Tibial nerve (tissue), 4 donors: ENCODE measurements at regions not wholly inside any gene's neighbourhood (a gene's known extent, or its start where the extent isn't known, plus 50 kb on each side); places are given as distances from the start of the nearest gene placed in this dataset.

Experiments
- DNase-seq, 2 donors: peaks; one replicate each; pipeline ENCODE4 v3.0.0-alpha.2; 2019; ENCODE audit warnings: low spot score in 2 of 2
- H3K27ac ChIP-seq, 4 donors: fragments of 200-600 bp; sonication (generic) in 3 of 4; one replicate each; pipeline ENCODE4 v1.5.1; 2017 to 2019; ENCODE audit warnings: mild to moderate bottlenecking in 1 of 4
- H3K27me3 ChIP-seq, 2 donors: fragments of 200-600 bp; sonication (generic) in 1 of 2; one replicate each; pipeline versions ENCODE4 v1.5.1 to v1.6.0; 2017 to 2019
- H3K36me3 ChIP-seq, 3 donors: fragments of 200-600 bp; sonication (generic); one replicate each; pipeline ENCODE4 v1.5.1; 2018 to 2019
- H3K4me1 ChIP-seq, 4 donors: fragments of 200-600 bp; sonication (generic) in 3 of 4; one replicate each; pipeline ENCODE4 v1.5.1; 2017 to 2019
- H3K4me3 ChIP-seq, 4 donors: fragments of 200-600 bp; sonication (generic) in 3 of 4; one replicate each; pipeline ENCODE4 v1.5.1; 2017 to 2019; ENCODE audit warnings: mild to moderate bottlenecking in 1 of 4, moderate library complexity in 1 of 4
- H3K9me3 ChIP-seq, 4 donors: fragments of 200-600 bp; sonication (generic) in 3 of 4; one replicate each; pipeline ENCODE4 v1.5.1; 2017 to 2019
- CTCF ChIP-seq, 5 experiments: fragments of 200-600 bp in 3 of 5; fragments of 450-650 bp in 2 of 5; sonication (generic) in 3 of 5; IDR thresholded peaks; one replicate each; pipeline ENCODE4 v1.5.1; 2016 to 2019; ENCODE audit warnings: antibody characterized with exemption in 5 of 5, mild to moderate bottlenecking in 3 of 5, moderate library complexity in 2 of 5
- EP300 ChIP-seq, 2 donors: sonication (generic); formaldehyde crosslinking; IDR thresholded peaks; one replicate each; pipeline ENCODE4 v1.6.1; 2017; ENCODE audit warnings: antibody characterized with exemption in 2 of 2, mild to moderate bottlenecking in 1 of 2
- POLR2A ChIP-seq, 2 donors: fragments of 450-650 bp; IDR thresholded peaks; one replicate each; pipeline ENCODE4 v1.6.1; 2017; ENCODE audit warnings: antibody characterized with exemption in 2 of 2, mild to moderate bottlenecking in 2 of 2, moderate library complexity in 2 of 2
- WGBS, 2 donors: methylation state at CpG; one replicate each; pipeline ENCODE4 v1.1.5; 2018; 5-methylcytosine and 5-hydroxymethylcytosine counted together

GRCh38 chr6:12507636-12508035 is 208.9 kb upstream of the PHACTR1 start:
- no peak for TF ChIP-seq CTCF (IDR thresholded peaks at IDR 0.05)
- TF ChIP-seq EP300 (IDR thresholded peaks at IDR 0.05) = no peak
- no peak for TF ChIP-seq POLR2A (IDR thresholded peaks at IDR 0.05)
- no peak overlapping the region for H3K4me3 ChIP-seq
- H3K9me3 ChIP-seq = no peaks in the 10 kb centered on the region
- DNase-seq = no peak
- no peaks in the 10 kb centered on the region for H3K4me1 ChIP-seq
- H3K36me3 ChIP-seq = no peaks in the 10 kb centered on the region
- no peaks in the 10 kb centered on the region for H3K27me3 ChIP-seq
- 63 to 66% methylated on average over 3 of the region's 3 CpGs for WGBS, 2 donors
- no peak overlapping the region for H3K27ac ChIP-seq

GRCh38 chr6:12508553-12508952 is 208.0 kb upstream of the PHACTR1 start:
- Histone ChIP-seq H3K36me3 (no peaks in the 10 kb centered on the region), H3K4me1 (no peaks in the 10 kb centered on the region), H3K9me3 (no peaks in the 10 kb centered on the region), H3K27me3 (no peaks in the 10 kb centered on the region), H3K27ac (no peak overlapping the region), H3K4me3 (no peak overlapping the region)
- no peak for DNase-seq
- WGBS, 2 donors = 86 to 88% methylated on average over 4 of the region's 4 CpGs
- no peak for TF ChIP-seq EP300 (IDR thresholded peaks at IDR 0.05)
- no peak for TF ChIP-seq POLR2A (IDR thresholded peaks at IDR 0.05)

- H3K27me3 ChIP-seq = no peaks in the 10 kb centered on the region
- WGBS, 2 donors = 88 to 95% methylated on average over 1 of the region's 1 CpG
- no peak overlapping the region for H3K4me3 ChIP-seq
- H3K9me3 ChIP-seq = no peaks in the 10 kb centered on the region
- no peaks in the 10 kb centered on the region for H3K36me3 ChIP-seq
- TF ChIP-seq EP300 (IDR thresholded peaks at IDR 0.05) (no peak), POLR2A (IDR thresholded peaks at IDR 0.05) (no peak), CTCF (IDR thresholded peaks at IDR 0.05) (no peak)
- DNase-seq = no peak
- H3K4me1 ChIP-seq = no peaks in the 10 kb centered on the region
- H3K27ac ChIP-seq = no peak overlapping the region
Measured at GRCh38 chr6:12509060-12509459, 207.5 kb upstream of the PHACTR1 start.

- DNase-seq = no peak
- no peaks in the 10 kb centered on the region for H3K36me3 ChIP-seq
- no peak overlapping the region for H3K4me3 ChIP-seq
- no peaks in the 10 kb centered on the region for H3K27me3 ChIP-seq
- H3K4me1 ChIP-seq = peaks cover 0 to 9% (median 0%) of the 10 kb centered on the region in 4 donors
- 16 to 34% methylated on average over 1 of the region's 1 CpG for WGBS, 2 donors
- TF ChIP-seq POLR2A (IDR thresholded peaks at IDR 0.05) = no peak
- TF ChIP-seq CTCF (IDR thresholded peaks at IDR 0.05) = no peak
- no peak for TF ChIP-seq EP300 (IDR thresholded peaks at IDR 0.05)
- no peak overlapping the region for H3K27ac ChIP-seq
- H3K9me3 ChIP-seq = no peaks in the 10 kb centered on the region
Measured at GRCh38 chr6:12516070-12516469, 200.5 kb upstream of the PHACTR1 start.

GRCh38 chr6:12522347-12522746 is 194.2 kb upstream of the PHACTR1 start:
- 69 to 72% methylated on average over 1 of the region's 1 CpG for WGBS, 2 donors

More at GRCh38 chr6:12522347-12522746, 194.2 kb upstream of the PHACTR1 start:
- Histone ChIP-seq H3K27ac (no peak overlapping the region), H3K9me3 (peaks cover 0 to 5% (median 0%) of the 10 kb centered on the region in 4 donors), H3K36me3 (no peaks in the 10 kb centered on the region), H3K27me3 (no peaks in the 10 kb centered on the region), H3K4me3 (no peak overlapping the region), H3K4me1 (no peaks in the 10 kb centered on the region)
- TF ChIP-seq EP300 (IDR thresholded peaks at IDR 0.05) (no peak), POLR2A (IDR thresholded peaks at IDR 0.05) (no peak), CTCF (IDR thresholded peaks at IDR 0.05) (no peak)
- DNase-seq = no peak
